Activated CD8-positive, alpha-beta memory T cell treated with anti-CD3 and anti-CD28 coated beads, Interleukin-2, amount 50 U/mL, for 1 hour (primary cell): ENCODE measurements at regions not wholly inside any gene's neighbourhood (a gene's known extent, or its start where the extent isn't known, plus 50 kb on each side); places are given as distances from the start of the nearest gene placed in this dataset.

Experiments
- DNase-seq: peaks from one replicate; pipeline ENCODE4 v3.0.0-alpha.2; 2020; ENCODE audit errors: extremely low read depth

DNA sequence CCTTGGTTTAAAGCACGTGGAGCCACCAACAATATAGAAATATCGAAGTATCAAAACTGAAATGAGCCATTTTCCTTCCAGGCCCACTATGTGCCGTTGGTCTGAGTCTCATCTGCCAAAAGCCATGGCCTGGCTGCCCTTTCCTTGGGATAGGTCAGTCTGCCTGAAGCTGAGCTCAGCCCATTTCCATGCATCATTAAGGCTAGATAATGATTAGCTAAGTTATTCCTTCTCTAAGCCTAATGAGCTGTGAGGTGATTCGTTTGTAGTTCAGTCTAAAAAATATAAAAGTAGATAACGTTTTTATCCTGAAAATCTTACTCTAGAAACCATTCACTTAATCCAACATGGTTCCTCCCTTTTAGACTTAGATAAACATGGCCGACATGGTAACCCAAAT, 936.2 kb upstream of the LCORL start:
- DNase-seq: no peak

DNA sequence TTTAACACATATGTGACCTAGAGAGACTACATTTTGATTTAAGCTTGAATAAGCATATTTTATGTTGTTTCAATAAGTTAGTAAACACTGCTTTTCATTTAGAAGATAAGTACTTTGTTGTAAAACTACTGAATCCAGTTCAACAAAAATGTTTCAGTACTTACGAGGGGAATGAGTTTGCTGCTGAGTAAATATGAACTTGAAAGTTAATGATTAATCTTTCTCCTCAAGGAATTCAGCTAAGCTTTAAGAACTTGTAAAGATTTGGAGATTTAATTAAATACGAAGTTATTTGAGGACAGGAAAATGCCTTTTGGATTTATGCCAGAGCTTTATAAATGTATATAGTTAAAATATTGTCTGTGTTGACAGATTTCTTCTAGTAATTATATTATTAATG, 933.0 kb upstream of the LCORL start:
- DNase-seq: no peak

DNA sequence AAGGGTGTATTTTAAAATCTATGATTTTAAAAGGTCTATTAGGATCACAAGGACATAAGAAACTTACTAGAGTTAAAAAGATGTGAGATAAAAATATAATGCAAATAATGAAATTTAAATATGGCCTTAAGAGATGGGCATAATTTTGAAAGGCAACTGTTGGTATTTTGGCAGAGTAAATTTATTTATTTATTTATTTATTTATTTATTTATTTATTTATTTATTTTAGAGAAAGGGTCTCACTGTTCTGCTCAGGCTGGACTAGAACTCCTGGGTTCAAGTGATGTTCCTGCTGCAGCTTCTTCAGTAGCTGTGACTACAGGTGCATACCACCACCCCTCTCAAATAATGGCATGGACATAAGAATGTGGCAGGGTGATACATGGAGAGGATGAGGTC, 932.1 kb upstream of the LCORL start:
- no peak for DNase-seq

DNA sequence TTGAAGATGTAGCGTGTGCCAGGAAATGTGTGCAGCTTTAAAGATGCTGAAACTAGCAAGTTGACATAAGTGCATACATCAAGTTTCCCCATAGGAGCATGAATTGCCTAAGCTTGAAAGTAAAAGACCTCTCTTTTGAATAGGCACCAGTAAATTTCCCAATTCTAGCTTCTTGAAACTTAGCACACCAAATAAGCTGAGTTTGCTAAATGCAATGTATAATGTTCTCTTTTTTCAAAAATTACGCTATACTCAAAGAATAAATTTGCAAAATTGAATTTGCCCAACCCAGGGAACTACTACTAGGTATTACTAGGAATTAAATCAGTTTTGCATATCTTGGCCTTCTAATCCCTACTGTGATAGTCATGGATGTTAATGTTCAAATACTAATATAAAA, 923.9 kb upstream of the LCORL start:
- DNase-seq: no peak

DNA sequence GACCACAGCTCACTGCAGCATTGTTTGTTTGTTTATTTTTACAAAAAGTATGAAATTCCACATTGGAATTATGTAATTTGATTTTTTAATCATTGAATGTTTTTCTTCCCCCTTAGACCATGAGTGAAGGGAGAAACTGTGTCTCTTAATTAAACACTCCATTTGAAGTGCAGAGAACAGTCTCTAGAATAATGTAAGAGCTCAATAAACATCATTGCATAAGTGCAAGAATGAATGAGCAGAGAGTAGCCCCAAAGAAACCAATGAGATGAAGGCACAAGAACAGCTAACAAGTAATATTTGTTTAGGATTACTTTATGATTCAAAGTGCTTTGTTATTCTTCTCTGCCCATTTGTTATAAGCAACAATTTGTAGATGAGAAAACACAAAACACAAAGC, 921.3 kb upstream of the LCORL start:
- no peak for DNase-seq

DNA sequence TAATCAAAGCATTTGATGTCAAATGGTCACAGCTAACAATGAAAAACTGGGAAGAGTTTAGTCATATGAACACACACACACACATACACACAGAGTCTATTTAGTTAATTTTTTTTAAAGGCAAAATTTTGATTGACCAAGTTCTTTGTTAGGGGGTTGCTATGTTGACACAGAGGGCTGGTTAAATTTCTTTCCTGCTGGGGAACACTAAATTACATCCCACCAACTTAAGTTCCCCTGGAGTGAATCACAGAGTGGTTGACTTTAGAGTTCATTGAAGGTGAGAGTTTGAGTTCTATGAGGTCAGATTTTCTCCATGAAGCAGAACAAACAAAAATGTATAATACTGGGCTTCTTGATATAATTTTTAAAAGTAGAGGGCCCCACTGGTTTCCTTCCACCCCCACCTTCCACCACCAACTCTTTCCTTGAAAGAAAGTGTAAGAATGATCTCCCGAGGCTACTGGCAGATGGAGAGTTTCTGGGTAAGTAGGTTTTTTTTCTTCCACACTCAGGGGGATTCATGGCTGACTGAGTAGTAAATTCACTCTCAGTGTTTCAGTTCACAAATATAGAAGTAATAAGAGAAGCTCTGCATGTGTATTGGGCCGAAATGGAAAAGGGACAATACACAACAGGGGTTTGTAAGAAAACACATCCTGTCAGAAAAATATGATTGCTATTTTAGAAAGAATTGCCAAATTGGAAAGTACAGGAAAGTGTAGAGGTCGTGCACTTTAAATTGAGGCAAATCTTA, 917.0 kb upstream of the LCORL start:
- DNase-seq: no peak

DNA sequence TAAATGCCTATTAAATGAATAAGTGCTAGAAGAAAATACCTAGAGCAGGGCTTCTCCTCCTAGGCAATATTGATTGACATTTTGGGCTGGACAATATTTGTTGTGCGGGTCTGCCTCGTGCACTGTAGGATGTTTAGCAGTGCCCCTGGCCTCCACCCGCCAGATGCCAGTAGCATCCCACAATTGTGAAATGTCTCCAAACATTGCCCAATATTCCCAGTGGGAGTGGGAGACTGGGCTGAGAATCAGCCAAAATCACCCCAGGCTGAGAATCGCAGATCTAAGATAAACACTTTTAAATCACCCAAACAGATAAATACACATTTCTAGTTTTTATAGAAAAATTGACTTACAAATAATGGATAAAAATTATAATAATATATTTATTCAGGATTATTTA, 916.2 kb upstream of the LCORL start:
- DNase-seq: no peak

DNA sequence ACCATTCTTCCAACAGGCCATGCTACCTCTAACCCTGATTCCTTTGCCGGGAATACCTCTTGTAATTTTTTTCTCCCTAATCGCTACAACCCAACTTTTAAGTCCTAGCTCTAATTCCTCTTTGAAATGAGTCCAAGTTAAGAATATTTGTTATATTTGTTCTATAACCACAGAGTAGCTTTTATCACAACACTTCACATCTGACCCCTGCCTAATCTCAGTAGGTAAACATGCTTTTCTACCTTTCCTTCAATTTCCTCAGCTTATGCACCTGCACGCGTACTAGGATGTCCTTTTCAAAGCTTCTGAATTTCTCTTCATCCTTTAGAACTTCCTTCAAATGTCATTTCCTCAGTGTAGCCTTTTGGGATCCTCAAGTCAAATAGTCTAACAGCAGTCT, 915.5 kb upstream of the LCORL start:
- DNase-seq: no peak

DNA sequence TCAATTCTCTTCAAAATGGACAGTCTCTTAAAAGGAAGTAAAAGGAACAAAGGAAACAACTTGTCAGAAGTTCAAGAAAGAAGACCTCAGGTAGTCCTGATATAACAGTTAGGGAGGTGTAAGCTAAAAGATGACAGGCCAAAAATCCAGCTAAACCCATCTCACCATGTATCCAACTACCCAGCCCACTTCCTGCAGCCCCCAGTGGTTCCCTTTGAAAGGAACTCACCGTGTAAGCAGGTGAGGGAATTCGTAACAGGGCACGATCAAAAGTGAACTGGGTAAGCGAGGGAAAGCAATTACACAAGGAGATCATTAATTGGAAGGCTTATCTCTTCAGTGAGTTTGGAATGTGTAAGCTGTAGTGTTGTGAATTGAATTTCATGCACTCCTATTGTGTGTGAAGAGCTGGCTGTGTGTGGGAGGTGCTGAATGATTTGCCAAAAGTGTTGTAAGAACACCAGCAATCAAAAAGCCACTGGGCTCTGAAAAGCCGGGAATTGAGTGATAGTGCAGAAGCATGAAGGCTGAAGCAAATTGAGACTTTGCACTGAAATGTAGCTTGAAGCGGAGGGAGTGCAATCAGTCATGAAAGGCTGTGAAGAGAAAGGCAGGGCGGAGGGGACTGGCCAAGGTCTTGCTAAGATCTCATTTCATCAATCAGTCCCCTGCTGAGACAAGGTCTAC, 914.2 kb upstream of the LCORL start:
- DNase-seq: no peak

DNA sequence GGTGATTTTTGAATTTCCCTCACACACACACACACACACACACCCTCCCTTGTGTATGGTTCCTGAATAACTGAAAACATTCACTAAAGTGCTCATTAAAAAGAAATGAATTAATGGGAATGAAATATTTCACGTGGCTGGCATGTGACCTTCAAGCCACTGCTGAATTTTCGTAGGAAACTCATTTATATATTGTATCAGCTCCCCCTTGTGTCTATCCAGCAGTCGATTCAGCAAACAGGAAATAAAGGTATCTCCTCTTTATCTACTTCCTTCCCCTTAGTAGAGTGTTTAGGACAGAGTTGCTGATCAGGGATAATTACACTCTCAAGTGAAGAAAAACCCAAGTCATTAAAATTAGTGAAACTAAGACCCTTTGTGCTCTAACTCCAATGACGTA, 912.6 kb upstream of the LCORL start:
- DNase-seq: no peak

DNA sequence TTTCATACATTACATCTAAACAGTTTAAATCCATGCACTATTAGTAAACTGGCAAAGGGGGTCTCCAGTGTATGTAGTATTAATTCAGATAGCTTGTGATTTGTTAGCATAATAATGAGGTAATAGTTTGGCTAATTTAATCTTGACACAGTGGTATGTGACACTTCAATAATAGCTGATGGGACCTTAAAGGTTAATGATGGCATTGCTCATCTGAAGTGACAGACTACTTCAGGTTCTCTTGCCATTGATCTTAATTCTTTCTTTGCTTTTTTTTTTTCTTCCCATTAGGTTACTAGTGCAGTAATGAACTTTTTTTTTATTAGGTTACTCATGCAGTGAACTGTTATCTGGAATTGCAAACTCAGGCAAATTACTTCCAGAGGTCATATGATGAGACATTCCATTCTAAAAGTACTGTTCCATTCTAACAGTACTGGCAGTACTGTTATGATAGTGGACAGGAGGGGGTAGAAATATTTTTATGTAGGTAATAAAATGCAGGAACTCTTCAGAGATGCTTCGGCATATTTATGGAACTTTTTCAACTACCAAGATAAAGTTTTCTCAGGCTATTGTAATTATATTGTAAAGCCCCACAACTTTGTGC, 911.3 kb upstream of the LCORL start:
- no peak for DNase-seq

DNA sequence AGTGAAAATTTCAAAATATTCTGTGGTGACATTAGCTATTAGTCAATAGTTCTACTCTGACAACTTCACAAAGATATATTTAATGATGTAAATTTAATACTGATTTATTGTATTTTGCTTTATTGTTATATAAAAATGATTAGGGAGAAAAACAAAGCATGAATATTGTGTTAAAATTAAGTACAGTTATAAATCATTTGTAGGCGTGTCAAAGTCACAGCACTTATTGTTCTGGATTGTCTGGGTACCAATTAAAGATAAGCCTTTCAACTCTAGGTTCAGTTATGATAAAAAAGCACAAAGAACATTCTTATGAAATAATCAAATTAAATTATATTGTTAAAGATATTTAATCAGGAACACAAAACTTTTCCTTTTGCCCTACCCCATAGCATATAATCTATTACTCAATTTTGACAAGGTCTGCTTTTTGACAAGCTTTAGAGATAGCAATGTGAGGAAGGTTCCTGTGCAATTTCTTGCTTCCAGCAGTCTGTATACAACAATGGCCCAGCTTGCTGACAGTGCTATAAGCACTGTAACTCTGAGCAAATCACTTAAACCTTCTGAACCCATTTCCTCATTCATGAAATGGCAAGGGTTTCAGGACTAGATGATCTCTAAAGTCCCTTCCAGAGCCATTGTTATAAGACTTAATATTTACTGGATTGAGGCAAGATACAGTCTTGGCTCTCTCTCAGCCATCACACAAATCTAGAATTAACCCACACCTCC, 910.3 kb upstream of the LCORL start:
- DNase-seq: no peak

DNA sequence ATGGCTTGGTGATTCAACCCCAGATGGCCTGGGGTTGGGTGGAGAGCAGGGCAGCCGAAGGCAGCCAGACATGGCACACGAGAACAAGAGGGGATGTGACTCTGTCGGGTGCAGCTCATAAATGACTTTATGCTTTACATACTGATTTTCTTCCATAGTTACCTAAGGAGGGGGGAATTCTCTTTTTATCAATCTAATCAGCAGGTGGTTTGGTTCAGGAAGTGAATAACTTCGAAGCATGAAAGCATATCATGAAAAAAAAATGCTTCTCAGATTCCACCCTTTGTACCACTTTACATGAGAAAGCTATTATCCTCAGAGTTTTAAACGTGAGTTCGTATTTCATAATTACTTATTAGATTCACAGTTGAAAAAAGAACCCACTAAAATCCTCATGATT, 908.9 kb upstream of the LCORL start:
- no peak for DNase-seq

DNA sequence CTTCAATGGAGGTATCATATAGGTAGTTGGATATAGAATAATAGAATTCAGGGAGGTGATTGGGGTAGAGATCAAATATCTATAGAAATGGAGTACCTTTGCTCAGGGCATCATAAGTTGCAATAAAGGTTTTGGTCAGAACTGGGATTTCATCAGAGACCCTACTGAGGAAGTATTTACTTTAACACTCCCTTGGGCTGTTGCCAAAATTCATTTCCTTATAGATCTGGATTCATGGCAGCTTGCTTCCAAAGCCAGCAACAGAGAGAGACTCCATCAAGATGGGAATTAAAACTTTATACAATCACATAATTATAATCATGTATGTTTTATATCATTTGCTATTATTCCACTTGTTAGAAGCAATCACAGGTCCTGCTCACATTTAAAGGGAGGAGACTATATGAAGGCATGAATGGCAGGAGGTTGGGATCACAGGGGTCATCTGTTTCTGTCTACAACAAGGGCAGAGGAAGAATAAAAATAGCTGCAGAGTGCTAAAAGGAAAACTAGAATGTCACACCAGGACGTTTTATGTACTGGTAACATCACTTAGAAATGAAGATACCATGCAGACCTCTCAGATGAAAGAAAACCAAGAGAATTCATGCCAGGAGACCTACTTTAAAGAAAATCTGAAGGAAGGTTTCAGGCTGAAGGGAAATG, 902.1 kb upstream of the LCORL start:
- DNase-seq: no peak

DNA sequence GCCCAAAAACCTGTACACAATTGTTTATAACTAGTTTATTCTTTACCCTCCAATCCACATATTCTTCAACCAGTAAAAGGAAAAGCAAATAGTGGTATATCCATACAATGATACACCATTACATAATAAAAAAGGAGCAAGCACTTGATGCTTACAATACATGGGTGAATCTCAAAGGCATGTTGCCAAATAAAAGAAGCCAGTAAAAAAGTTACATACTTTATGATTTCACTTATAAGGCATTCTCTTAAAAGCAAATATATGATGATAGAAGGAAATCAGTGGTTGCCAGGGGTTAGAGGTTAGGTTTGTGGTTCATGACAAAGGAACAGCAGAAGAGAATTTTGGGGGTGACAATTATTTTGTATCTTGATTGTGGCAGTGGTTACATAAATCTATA, 896.1 kb upstream of the LCORL start:
- no peak for DNase-seq

DNA sequence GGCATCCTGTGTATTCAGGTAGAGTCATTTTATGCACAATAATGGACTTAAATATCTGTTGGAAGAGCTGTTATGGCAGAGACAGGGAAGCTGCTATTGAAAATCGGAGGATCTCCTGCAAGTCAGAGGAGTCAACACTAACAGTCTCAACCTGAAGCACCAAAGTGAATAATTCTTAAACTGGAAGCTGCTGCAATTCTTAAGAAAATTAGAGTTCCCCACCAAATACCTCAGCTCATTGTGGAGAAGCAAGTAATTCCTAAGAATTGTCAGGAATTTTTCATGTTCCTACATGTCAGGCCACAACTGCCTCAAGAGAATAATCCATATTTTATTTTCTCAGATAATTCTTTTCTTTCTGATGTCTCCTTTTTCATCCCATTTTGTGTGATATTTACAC, 892.6 kb upstream of the LCORL start:
- no peak for DNase-seq

DNA sequence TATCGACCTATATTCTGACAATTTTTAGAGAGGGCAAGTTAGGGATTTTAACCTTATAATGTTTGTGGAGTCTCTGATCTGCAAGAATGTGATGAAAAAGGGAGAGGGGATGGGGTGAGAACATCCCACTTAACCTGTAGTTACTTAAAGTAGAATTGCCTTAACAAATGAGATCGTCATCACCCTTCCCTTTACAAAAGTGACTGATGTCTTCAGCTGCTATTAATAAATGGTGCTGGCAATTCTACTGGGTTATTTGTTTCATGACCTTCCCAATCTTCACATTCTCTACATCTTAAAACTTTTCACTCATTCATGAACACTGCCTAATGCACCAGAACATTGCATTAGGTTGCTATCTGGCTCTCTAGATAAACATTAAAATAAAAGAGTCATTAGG, 873.4 kb upstream of the LCORL start:
- no peak for DNase-seq

DNA sequence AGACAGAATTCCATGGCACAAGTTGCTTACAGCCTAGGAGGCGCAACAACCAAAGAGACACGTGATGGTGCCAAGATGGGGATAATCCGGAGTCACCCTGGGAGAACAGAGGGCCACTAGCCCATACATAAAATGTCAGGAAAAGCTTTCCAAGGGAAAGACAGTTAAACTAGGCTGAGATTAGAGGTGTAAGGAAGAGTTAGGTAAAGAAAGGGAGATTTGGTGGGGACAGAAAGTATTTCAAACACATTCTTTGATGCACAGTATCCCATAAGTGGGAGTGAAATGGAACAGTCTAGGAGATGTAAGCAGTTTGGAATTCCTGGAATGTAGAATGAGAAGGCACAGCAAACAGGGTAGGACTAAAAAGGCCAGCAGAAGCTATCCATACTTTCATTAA, 860.9 kb upstream of the LCORL start:
- DNase-seq: no peak

DNA sequence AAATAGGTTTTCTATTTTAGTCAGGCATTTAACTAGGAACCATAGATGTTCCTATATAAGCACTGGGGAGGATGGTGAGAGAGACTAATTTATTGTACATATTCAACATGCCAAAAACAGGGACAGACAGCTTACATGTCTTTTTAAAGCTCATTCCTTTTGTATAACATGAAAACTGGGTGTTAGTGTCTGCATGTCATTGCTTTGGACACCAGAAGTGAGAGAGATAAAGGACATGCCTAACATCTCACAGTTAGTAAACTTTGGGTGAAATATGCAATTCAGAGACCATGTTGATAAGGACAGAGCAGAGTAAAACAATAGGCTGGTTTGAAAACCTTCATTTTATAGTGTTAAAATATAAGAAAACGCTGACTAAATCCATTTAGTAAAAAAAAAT, 860.0 kb upstream of the LCORL start:
- no peak for DNase-seq

DNA sequence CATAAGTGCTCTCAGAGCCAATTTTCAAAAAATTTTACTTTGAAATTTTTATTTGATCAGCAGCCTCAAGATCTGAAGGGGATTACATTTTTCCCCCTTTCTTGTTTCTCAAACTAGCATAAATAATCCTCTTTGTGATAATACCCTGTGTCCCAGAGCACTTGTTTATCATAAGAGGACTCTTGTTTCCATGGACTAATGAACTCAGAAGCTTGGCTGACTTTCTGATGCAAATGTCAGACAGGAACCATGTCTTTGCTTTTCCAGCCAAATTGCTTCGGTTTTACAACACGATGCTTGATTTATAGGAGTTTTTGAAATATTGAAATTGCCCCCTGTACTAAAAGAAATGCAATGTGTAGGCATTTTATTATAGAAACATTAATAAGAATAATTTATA, 859.3 kb upstream of the LCORL start:
- DNase-seq: no peak

DNA sequence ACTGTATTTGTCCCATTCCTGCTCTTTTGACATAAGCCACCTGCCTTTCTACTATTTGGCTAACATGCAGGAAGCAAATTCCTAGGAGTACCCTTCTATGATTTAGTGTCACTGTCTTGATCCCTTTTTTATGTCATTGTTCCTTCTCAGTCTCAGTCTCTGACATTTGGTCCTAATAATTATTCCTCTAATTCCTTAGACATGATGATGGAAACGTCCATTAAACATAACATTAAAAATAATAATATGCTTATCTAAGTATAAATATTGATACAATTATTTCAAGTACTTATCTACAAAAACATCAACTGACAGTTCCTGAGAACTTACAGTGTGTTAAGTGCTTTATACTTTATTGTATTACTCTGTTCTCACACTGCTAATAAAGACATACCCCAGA, 857.0 kb upstream of the LCORL start:
- no peak for DNase-seq

DNA sequence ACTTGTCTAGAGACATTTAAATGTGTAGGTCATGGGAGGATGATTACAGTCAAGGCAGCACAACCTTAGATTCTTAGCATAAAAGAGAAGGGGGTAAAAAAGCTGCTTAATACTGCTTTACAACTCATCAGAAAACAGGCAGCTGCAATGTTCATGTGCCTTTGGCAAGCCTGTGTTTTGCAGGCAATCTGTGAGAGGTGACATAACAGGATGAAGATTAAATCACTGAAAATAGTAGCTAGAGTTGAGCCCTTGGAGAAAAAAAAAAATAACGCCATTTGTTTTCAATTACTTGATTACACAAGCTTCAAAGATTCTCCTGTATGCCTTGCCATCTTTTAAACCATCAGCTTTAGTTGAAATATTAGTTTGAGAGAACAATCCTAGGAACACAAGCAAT, 847.6 kb upstream of the LCORL start:
- no peak for DNase-seq
